ENCODE measurements at regions not wholly inside any gene's neighbourhood (a gene's known extent, or its start where the extent isn't known, plus 50 kb on each side); places are given as distances from the start of the nearest gene placed in this dataset.

DNA sequence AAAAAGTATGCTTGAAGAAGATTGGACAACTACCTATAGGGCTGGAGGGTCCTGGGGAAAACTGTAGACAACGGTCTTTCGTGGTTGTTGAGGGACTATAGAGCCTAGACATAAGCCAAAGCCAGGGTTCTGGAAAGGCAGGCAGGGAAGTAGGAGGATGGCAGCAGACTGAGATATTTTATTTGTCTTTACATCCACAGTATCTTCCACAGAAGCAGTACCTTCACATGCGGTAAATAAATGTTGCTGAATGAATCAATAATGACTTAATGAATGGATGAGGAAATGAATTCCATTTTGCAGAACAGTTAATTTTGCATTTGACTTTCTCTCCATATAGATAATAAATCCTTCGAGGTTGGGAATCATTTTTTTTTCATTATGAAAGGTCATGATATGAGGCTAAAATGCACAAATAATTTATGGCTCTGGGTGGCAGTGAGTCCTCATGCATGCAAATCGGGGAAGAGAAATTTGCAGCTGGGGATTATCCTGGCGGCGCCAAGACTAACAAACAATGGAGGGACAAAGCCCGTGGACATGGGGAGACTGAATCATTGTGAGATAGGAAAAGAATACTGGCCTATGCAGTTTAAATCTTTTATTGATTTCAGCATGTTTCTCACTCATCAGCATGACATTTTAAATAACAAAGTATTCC lies 102.0 kb downstream of the ERCC5 start:
- TF ChIP-seq EP300 (IDR thresholded peaks at IDR 0.05): no peak
- TF ChIP-seq, protein P1, sequence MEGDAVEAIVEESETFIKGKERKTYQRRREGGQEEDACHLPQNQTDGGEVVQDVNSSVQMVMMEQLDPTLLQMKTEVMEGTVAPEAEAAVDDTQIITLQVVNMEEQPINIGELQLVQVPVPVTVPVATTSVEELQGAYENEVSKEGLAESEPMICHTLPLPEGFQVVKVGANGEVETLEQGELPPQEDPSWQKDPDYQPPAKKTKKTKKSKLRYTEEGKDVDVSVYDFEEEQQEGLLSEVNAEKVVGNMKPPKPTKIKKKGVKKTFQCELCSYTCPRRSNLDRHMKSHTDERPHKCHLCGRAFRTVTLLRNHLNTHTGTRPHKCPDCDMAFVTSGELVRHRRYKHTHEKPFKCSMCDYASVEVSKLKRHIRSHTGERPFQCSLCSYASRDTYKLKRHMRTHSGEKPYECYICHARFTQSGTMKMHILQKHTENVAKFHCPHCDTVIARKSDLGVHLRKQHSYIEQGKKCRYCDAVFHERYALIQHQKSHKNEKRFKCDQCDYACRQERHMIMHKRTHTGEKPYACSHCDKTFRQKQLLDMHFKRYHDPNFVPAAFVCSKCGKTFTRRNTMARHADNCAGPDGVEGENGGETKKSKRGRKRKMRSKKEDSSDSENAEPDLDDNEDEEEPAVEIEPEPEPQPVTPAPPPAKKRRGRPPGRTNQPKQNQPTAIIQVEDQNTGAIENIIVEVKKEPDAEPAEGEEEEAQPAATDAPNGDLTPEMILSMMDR (IDR thresholded peaks at IDR 0.05): no peak

Data from suprapubic skin (tissue), 3 donors.